Left ventricle myocardium inferior (tissue), 1 donor: ENCODE measurements at regions not wholly inside any gene's neighbourhood (a gene's known extent, or its start where the extent isn't known, plus 50 kb on each side); places are given as distances from the start of the nearest gene placed in this dataset.

Source experiments
- DNase-seq: peaks from one replicate; pipeline ENCODE4 v3.0.0-alpha.2; 2020
- H3K27ac ChIP-seq: fragments of 200-600 bp; replicated peaks from 2 replicates; pipeline ENCODE4 v1.8.0; 2021
- H3K27me3 ChIP-seq: fragments of 200-600 bp; 2 replicates; pipeline ENCODE4 v1.8.0; 2021; ENCODE audit warnings: low read depth
- H3K36me3 ChIP-seq: fragments of 200-600 bp; 2 replicates; pipeline ENCODE4 v1.8.0; 2021
- H3K4me1 ChIP-seq: fragments of 200-600 bp; 2 replicates; pipeline ENCODE4 v1.8.0; 2021
- H3K4me3 ChIP-seq: fragments of 200-600 bp; 2 replicates; pipeline ENCODE4 v1.8.0; 2021; ENCODE audit warnings: mild to moderate bottlenecking, moderate library complexity
- H3K9me3 ChIP-seq: fragments of 200-600 bp; replicated peaks from 2 replicates; pipeline ENCODE4 v1.8.0; 2021
- intact Hi-C: fragments of 100-400 bp; cut with micrococcal nuclease; formaldehyde crosslinking; loops from one replicate; pipeline ENCODE4 v1.11.0; 2022
- TF ChIP-seq, protein P1 (sequence below): fragments of 200-600 bp; IDR thresholded peaks from 2 replicates; pipeline ENCODE4 v1.8.0; 2021; ENCODE audit warnings: antibody characterized with exemption, mild to moderate bottlenecking, borderline replicate concordance
- donor health status: DM: no; HTN: yes; CAD: no; lungs with severe emphysema.

DNA sequence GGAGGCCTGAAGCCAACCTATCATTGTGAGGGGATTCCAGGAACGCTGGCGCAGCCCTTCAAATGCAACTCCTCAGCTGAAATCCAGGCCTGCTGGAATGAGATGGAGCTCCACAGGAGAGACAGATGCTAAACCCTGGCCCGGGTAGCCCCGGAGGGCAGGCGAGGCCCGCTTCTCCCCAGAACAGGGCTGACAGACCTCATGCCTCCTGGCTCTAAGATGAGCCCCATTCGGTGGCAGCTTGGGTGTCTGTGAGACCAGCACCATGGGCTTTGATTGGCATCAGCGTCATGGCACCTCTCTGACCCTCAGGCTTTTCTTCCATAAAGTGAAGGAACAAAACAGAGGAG lies 382.2 kb downstream of the BCL11B start:
- no peak for DNase-seq
- Histone ChIP-seq H3K27ac (no peak overlapping the region), H3K4me1 (no peaks in the 10 kb centered on the region), H3K27me3 (peaks cover 56% of the 10 kb centered on the region), H3K9me3 (peaks cover 1% of the 10 kb centered on the region), H3K36me3 (no peaks in the 10 kb centered on the region), H3K4me3 (no peak overlapping the region)
- TF ChIP-seq, protein P1, sequence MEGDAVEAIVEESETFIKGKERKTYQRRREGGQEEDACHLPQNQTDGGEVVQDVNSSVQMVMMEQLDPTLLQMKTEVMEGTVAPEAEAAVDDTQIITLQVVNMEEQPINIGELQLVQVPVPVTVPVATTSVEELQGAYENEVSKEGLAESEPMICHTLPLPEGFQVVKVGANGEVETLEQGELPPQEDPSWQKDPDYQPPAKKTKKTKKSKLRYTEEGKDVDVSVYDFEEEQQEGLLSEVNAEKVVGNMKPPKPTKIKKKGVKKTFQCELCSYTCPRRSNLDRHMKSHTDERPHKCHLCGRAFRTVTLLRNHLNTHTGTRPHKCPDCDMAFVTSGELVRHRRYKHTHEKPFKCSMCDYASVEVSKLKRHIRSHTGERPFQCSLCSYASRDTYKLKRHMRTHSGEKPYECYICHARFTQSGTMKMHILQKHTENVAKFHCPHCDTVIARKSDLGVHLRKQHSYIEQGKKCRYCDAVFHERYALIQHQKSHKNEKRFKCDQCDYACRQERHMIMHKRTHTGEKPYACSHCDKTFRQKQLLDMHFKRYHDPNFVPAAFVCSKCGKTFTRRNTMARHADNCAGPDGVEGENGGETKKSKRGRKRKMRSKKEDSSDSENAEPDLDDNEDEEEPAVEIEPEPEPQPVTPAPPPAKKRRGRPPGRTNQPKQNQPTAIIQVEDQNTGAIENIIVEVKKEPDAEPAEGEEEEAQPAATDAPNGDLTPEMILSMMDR = no peak
- intact Hi-C loops = no loop called here

DNA sequence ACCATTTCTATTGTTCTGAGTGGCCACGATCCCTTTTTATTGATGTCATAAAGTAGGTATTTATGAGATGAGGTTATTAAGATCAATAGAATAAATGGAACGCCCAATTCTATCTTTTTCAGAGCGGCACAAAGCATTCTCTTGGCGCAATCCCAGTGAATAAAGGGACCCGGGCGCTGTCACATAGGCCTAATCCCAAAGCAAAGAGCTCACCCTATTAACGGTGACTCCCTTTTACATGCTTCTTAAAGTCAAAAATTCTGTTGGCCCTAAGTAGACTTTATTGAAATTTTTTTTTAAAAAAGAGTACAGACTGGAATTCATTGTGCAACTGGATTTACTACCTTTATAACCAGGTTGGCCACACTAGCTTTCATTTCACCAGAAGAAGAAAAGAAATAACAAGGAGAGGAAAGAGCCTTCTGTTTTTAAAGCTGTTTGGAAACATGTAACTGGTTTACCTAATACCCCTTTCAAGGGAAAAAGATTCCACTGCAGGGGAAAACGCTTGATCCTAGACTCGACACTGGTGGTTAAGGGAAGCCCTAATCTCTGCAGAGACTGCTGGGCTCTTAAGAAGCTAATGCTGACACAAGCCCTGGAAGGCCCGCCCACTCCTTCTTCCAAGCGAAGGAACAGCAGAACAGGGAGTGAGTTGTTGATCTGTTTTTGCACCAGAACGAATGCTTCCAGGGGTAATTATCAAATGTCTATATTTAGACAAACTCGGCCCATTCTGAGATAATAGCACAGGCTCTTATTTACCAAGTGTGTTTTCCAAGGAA lies 381.2 kb downstream of the BCL11B start:
- Histone ChIP-seq H3K4me1 (no peaks in the 10 kb centered on the region), H3K4me3 (no peak overlapping the region), H3K27ac (no peak overlapping the region), H3K27me3 (peaks cover 57% of the 10 kb centered on the region), H3K9me3 (no peaks in the 10 kb centered on the region), H3K36me3 (no peaks in the 10 kb centered on the region)
- DNase-seq = no peak
- intact Hi-C loops = no loop called here
- TF ChIP-seq, protein P1 = no peak

DNA sequence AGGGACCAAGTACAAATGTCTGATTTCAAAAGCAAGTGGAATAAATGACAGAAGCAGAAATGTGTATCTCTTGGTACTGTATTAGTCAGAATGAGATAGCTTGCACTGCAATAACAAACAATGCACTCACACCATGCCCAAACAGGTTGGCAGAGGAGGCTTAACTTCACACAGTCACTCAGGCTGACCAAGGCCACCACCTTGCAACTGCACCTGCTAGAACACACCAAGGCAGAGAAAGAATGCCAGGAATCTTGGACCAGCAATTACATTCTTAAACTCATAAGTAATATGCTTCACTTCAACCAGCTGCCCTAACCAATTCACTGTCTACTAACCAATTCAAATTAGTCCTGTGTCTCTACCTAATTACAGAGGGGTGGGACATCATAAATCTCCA lies 378.3 kb downstream of the BCL11B start:
- no peak overlapping the region for H3K27ac ChIP-seq
- intact Hi-C loops = no loop called here
- no peak for DNase-seq
- H3K4me3 ChIP-seq = no peak overlapping the region
- H3K9me3 ChIP-seq = peaks cover 6% of the 10 kb centered on the region
- H3K27me3 ChIP-seq = peaks cover 47% of the 10 kb centered on the region
- H3K4me1 ChIP-seq = no peaks in the 10 kb centered on the region
- H3K36me3 ChIP-seq = no peaks in the 10 kb centered on the region
- TF ChIP-seq, protein P1 = no peak

DNA sequence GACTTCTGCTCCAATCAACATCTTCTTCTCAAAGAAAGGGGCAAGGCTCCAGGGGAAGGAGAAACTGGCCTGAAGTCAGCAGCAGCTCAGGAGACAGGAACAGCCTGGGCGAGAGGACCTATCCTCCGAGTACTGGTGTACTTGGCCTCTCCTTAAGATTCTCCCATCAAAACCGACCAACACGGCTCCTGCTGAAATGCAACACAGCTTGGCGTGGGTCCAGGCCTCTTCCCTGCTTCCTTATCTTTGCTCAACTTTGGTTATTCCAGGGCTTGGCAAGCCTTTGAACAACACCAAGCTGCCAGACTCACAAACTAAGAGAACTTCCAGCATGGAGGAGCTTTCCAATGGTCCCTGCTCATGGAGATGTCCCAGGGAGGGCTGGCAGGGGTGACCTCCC lies 377.4 kb downstream of the BCL11B start:
- intact Hi-C loops = no loop called here
- TF ChIP-seq, protein P1 = no peak
- Histone ChIP-seq H3K9me3 (peaks cover 6% of the 10 kb centered on the region), H3K27me3 (peaks cover 52% of the 10 kb centered on the region), H3K27ac (no peak overlapping the region), H3K36me3 (no peaks in the 10 kb centered on the region), H3K4me3 (no peak overlapping the region), H3K4me1 (no peaks in the 10 kb centered on the region)
- no peak for DNase-seq

DNA sequence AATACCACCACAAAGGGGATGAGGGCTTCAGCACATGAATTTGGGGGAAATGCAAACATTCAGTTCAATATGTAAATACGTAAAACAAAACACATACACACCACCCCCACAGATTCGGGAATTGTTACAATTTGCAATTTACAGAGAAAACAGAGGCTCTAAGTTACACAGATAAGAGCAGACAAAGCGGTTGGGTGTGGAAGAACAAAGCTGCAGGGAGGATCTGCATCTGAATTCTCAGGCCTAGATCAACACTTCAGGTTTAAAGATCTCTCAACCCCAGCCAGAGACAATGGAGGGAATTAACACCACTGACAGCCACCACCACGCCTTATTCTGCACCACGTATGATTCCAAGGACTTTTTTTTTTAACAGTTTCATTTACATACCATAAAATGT lies 375.5 kb downstream of the BCL11B start:
- intact Hi-C loops = no loop called here
- Histone ChIP-seq H3K27me3 (peaks cover 64% of the 10 kb centered on the region), H3K4me3 (no peak overlapping the region), H3K9me3 (peaks cover 6% of the 10 kb centered on the region), H3K36me3 (no peaks in the 10 kb centered on the region), H3K27ac (no peak overlapping the region), H3K4me1 (no peaks in the 10 kb centered on the region)
- TF ChIP-seq, protein P1 = no peak
- DNase-seq = no peak
